ENCODE measurements at regions not wholly inside any gene's neighbourhood (a gene's known extent, or its start where the extent isn't known, plus 50 kb on each side); places are given as distances from the start of the nearest gene placed in this dataset.

- no peaks in the 10 kb centered on the region for H3K79me2 ChIP-seq (ENCODE audit: insufficient read depth, low read length)
- no peak overlapping the region for H3K27ac ChIP-seq (ENCODE audit: low read depth, low read length, poor library complexity, severe bottlenecking)
- no peaks in the 10 kb centered on the region for H3K9me3 ChIP-seq (ENCODE audit: low read length)
- no peaks in the 10 kb centered on the region for H3K36me3 ChIP-seq (ENCODE audit: insufficient read depth, low read length)
- H3F3A ChIP-seq (ENCODE audit: insufficient read depth, low read length): no peaks in the 10 kb centered on the region
- H3K4me3 ChIP-seq (ENCODE audit: low read depth, low read length, poor library complexity, severe bottlenecking): no peak overlapping the region
- no peaks in the 10 kb centered on the region for H3K4me1 ChIP-seq (ENCODE audit: insufficient read depth, low read length, severe bottlenecking)
- no peak overlapping the region for H3K4me2 ChIP-seq (ENCODE audit: low read length)
- no peak for TF ChIP-seq CTCF (IDR thresholded peaks at IDR 0.05; ENCODE audit: low read length)
- TF ChIP-seq EZH2 (IDR thresholded peaks at IDR 0.05; ENCODE audit: borderline replicate concordance, low read length): no peak
- H3K9ac ChIP-seq (ENCODE audit: low read length): no peak overlapping the region
- no peaks in the 10 kb centered on the region for H3K9me2 ChIP-seq (ENCODE audit: low read depth, low read length)
- H2AFZ ChIP-seq (ENCODE audit: low read length): no peak overlapping the region
- H3K27me3 ChIP-seq (ENCODE audit: insufficient read depth, low read length): no peaks in the 10 kb centered on the region
- no peaks in the 10 kb centered on the region for H4K20me1 ChIP-seq (ENCODE audit: insufficient read depth, low read length)
Observed at GRCh38 chr11:82191695-82192094, 542.0 kb downstream of the FAM181B start.

DNA sequence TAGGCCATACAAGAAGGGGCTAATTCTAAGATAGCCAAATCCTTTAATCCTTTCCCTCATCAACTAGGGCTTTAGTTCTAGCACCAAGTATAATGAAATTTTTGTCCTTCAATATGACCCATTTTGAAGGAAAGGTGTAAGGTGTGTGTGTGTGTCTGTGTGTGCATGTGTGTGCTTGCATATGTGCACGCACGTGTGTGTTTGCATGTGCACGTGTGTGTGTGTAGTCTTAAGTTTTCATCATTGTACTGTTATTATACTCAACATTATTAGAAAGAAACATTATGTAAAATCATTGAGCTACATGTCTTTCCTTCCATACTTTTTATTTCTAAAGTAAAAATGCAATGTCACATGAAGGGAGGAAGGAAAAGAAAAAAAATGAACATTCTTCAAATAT is 547.7 kb downstream of the FAM181B start:
- TF ChIP-seq CTCF (IDR thresholded peaks at IDR 0.05; ENCODE audit: low read length) (no peak), EZH2 (IDR thresholded peaks at IDR 0.05; ENCODE audit: borderline replicate concordance, low read length) (no peak)
- Histone ChIP-seq H3K4me1 (ENCODE audit: insufficient read depth, low read length, severe bottlenecking) (no peaks in the 10 kb centered on the region), H3K27ac (ENCODE audit: low read depth, low read length, poor library complexity, severe bottlenecking) (no peak overlapping the region), H3K4me2 (ENCODE audit: low read length) (no peak overlapping the region), H2AFZ (ENCODE audit: low read length) (no peak overlapping the region), H3K79me2 (ENCODE audit: insufficient read depth, low read length) (no peaks in the 10 kb centered on the region), H3F3A (ENCODE audit: insufficient read depth, low read length) (no peaks in the 10 kb centered on the region), H3K9me2 (ENCODE audit: low read depth, low read length) (no peaks in the 10 kb centered on the region), H4K20me1 (ENCODE audit: insufficient read depth, low read length) (no peaks in the 10 kb centered on the region), H3K27me3 (ENCODE audit: insufficient read depth, low read length) (no peaks in the 10 kb centered on the region), H3K9me3 (ENCODE audit: low read length) (no peaks in the 10 kb centered on the region), H3K9ac (ENCODE audit: low read length) (no peak overlapping the region), H3K4me3 (ENCODE audit: low read depth, low read length, poor library complexity, severe bottlenecking) (no peak overlapping the region), H3K36me3 (ENCODE audit: insufficient read depth, low read length) (no peaks in the 10 kb centered on the region)

GRCh38 chr11:82184966-82185365 is 548.7 kb downstream of the FAM181B start:
- Histone ChIP-seq H3K9me2 (ENCODE audit: low read depth, low read length) (no peaks in the 10 kb centered on the region), H4K20me1 (ENCODE audit: insufficient read depth, low read length) (no peaks in the 10 kb centered on the region), H3K27ac (ENCODE audit: low read depth, low read length, poor library complexity, severe bottlenecking) (no peak overlapping the region), H2AFZ (ENCODE audit: low read length) (no peak overlapping the region), H3K4me3 (ENCODE audit: low read depth, low read length, poor library complexity, severe bottlenecking) (no peak overlapping the region), H3K4me2 (ENCODE audit: low read length) (no peak overlapping the region), H3K79me2 (ENCODE audit: insufficient read depth, low read length) (no peaks in the 10 kb centered on the region), H3K36me3 (ENCODE audit: insufficient read depth, low read length) (no peaks in the 10 kb centered on the region), H3K9ac (ENCODE audit: low read length) (no peak overlapping the region), H3F3A (ENCODE audit: insufficient read depth, low read length) (no peaks in the 10 kb centered on the region), H3K9me3 (ENCODE audit: low read length) (no peaks in the 10 kb centered on the region), H3K27me3 (ENCODE audit: insufficient read depth, low read length) (no peaks in the 10 kb centered on the region), H3K4me1 (ENCODE audit: insufficient read depth, low read length, severe bottlenecking) (no peaks in the 10 kb centered on the region)
- TF ChIP-seq EZH2 (IDR thresholded peaks at IDR 0.05; ENCODE audit: borderline replicate concordance, low read length) (no peak), CTCF (IDR thresholded peaks at IDR 0.05; ENCODE audit: low read length) (no peak)

Measured in OCI-LY1 (cell line).